BJ (cell line): ENCODE measurements at regions not wholly inside any gene's neighbourhood (a gene's known extent, or its start where the extent isn't known, plus 50 kb on each side); places are given as distances from the start of the nearest gene placed in this dataset.

ENCODE experiments used
- CTCF ChIA-PET: fragments of 350-600 bp; formaldehyde crosslinking; extraction: SDS; loops from one replicate; lab custom pipeline; 2021; ENCODE audit warnings: antibody characterized with exemption, inconsistent platforms; lab: Yijun Ruan, JAX
- POLR2A ChIA-PET: fragments of 300-600 bp; sonication (Branson Sonifier 250); formaldehyde crosslinking; extraction: SDS; loops from one replicate; lab custom pipeline; 2021; ENCODE audit warnings: antibody characterized with exemption; lab: Charles Lee
- DNase-seq: peaks from one replicate; pipeline ENCODE4 v3.0.0-alpha.2; 2011; ENCODE audit warnings: low read depth
- H3K27me3 ChIP-seq: 2 replicates; pipeline ENCODE4 v1.6.0; 2011; ENCODE audit warnings: low read length; ENCODE audit not compliant: control insufficient read depth, insufficient read depth
- H3K36me3 ChIP-seq: 2 replicates; pipeline ENCODE4 v1.5.1; 2011; ENCODE audit warnings: low read length; ENCODE audit not compliant: control insufficient read depth, insufficient read depth
- H3K4me3 ChIP-seq: 2 replicates; pipeline ENCODE4 v1.5.1; 2011; ENCODE audit warnings: low read depth, mild to moderate bottlenecking, control low read depth, low read length
- TF ChIP-seq, protein P1 (sequence below): IDR thresholded peaks from 2 replicates; pipeline ENCODE4 v1.5.1; 2011; ENCODE audit warnings: low read depth, mild to moderate bottlenecking, control low read depth, inconsistent platforms, low read length, moderate library complexity; ENCODE audit not compliant: insufficient read depth

- Histone ChIP-seq H3K4me3 (no peak overlapping the region), H3K27me3 (no peaks in the 10 kb centered on the region), H3K36me3 (no peaks in the 10 kb centered on the region)
- TF ChIP-seq, protein P1, sequence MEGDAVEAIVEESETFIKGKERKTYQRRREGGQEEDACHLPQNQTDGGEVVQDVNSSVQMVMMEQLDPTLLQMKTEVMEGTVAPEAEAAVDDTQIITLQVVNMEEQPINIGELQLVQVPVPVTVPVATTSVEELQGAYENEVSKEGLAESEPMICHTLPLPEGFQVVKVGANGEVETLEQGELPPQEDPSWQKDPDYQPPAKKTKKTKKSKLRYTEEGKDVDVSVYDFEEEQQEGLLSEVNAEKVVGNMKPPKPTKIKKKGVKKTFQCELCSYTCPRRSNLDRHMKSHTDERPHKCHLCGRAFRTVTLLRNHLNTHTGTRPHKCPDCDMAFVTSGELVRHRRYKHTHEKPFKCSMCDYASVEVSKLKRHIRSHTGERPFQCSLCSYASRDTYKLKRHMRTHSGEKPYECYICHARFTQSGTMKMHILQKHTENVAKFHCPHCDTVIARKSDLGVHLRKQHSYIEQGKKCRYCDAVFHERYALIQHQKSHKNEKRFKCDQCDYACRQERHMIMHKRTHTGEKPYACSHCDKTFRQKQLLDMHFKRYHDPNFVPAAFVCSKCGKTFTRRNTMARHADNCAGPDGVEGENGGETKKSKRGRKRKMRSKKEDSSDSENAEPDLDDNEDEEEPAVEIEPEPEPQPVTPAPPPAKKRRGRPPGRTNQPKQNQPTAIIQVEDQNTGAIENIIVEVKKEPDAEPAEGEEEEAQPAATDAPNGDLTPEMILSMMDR, result no peak
- ChIA-PET CTCF (no interaction called here), POLR2A (no interaction called here)
- DNase-seq, result no peak
Measured at GRCh38 chr6:69623357-69623756, 173.5 kb downstream of the LMBRD1 start.

GRCh38 chr6:69622924-69623323 lies 173.9 kb downstream of the LMBRD1 start:
- DNase-seq, result no peak
- H3K36me3 ChIP-seq, result no peaks in the 10 kb centered on the region
- no peak overlapping the region for H3K4me3 ChIP-seq
- POLR2A ChIA-PET, result no interaction called here
- TF ChIP-seq, protein P1, result no peak
- H3K27me3 ChIP-seq, result no peaks in the 10 kb centered on the region
- CTCF ChIA-PET, result no interaction called here

- TF ChIP-seq, protein P1, result no peak
- ChIA-PET POLR2A (no interaction called here), CTCF (no interaction called here)
- H3K27me3 ChIP-seq, result no peaks in the 10 kb centered on the region
- no peak overlapping the region for H3K4me3 ChIP-seq
- no peaks in the 10 kb centered on the region for H3K36me3 ChIP-seq
- no peak for DNase-seq
Measured at GRCh38 chr6:69622230-69622629, 174.6 kb downstream of the LMBRD1 start.

GRCh38 chr6:69617163-69617562 lies 179.6 kb downstream of the LMBRD1 start:
- ChIA-PET POLR2A (no interaction called here), CTCF (interaction anchor here (1.0 kb wide), 1 partner anchor 11 kb away, joined by 3 read pairs; no protein-coding TSS in a partner anchor)
- no peak overlapping the region for H3K4me3 ChIP-seq
- DNase-seq, result no peak
- TF ChIP-seq, protein P1, result no peak
- no peaks in the 10 kb centered on the region for H3K27me3 ChIP-seq
- H3K36me3 ChIP-seq, result no peaks in the 10 kb centered on the region

GRCh38 chr6:69609836-69610472 lies 186.9 kb downstream of the LMBRD1 start:
- no peak for DNase-seq
- no peaks in the 10 kb centered on the region for H3K36me3 ChIP-seq
- TF ChIP-seq, protein P1, result no peak
- ChIA-PET POLR2A (no interaction called here), CTCF (no interaction called here)
- H3K4me3 ChIP-seq, result no peak overlapping the region
- H3K27me3 ChIP-seq, result no peaks in the 10 kb centered on the region
